Tibial nerve (tissue), 4 donors: ENCODE measurements at regions not wholly inside any gene's neighbourhood (a gene's known extent, or its start where the extent isn't known, plus 50 kb on each side); places are given as distances from the start of the nearest gene placed in this dataset.

ENCODE experiments used
- DNase-seq, 2 donors: peaks; one replicate each; pipeline ENCODE4 v3.0.0-alpha.2; 2019; ENCODE audit warnings: low spot score in 2 of 2
- H3K27ac ChIP-seq, 4 donors: fragments of 200-600 bp; sonication (generic) in 3 of 4; one replicate each; pipeline ENCODE4 v1.5.1; 2017 to 2019; ENCODE audit warnings: mild to moderate bottlenecking in 1 of 4
- H3K27me3 ChIP-seq, 2 donors: fragments of 200-600 bp; sonication (generic) in 1 of 2; one replicate each; pipeline versions ENCODE4 v1.5.1 to v1.6.0; 2017 to 2019
- H3K36me3 ChIP-seq, 3 donors: fragments of 200-600 bp; sonication (generic); one replicate each; pipeline ENCODE4 v1.5.1; 2018 to 2019
- H3K4me1 ChIP-seq, 4 donors: fragments of 200-600 bp; sonication (generic) in 3 of 4; one replicate each; pipeline ENCODE4 v1.5.1; 2017 to 2019
- H3K4me3 ChIP-seq, 4 donors: fragments of 200-600 bp; sonication (generic) in 3 of 4; one replicate each; pipeline ENCODE4 v1.5.1; 2017 to 2019; ENCODE audit warnings: mild to moderate bottlenecking in 1 of 4, moderate library complexity in 1 of 4
- H3K9me3 ChIP-seq, 4 donors: fragments of 200-600 bp; sonication (generic) in 3 of 4; one replicate each; pipeline ENCODE4 v1.5.1; 2017 to 2019
- CTCF ChIP-seq, 5 experiments: fragments of 200-600 bp in 3 of 5; fragments of 450-650 bp in 2 of 5; sonication (generic) in 3 of 5; IDR thresholded peaks; one replicate each; pipeline ENCODE4 v1.5.1; 2016 to 2019; ENCODE audit warnings: antibody characterized with exemption in 5 of 5, mild to moderate bottlenecking in 3 of 5, moderate library complexity in 2 of 5
- EP300 ChIP-seq, 2 donors: sonication (generic); formaldehyde crosslinking; IDR thresholded peaks; one replicate each; pipeline ENCODE4 v1.6.1; 2017; ENCODE audit warnings: antibody characterized with exemption in 2 of 2, mild to moderate bottlenecking in 1 of 2
- POLR2A ChIP-seq, 2 donors: fragments of 450-650 bp; IDR thresholded peaks; one replicate each; pipeline ENCODE4 v1.6.1; 2017; ENCODE audit warnings: antibody characterized with exemption in 2 of 2, mild to moderate bottlenecking in 2 of 2, moderate library complexity in 2 of 2
- WGBS, 2 donors: methylation state at CpG; one replicate each; pipeline ENCODE4 v1.1.5; 2018; 5-methylcytosine and 5-hydroxymethylcytosine counted together

GRCh38 chr15:62569460-62570404 lies 404.6 kb upstream of the C2CD4B start:
- 54% methylated on average over 14 of the region's 14 CpGs for WGBS, 2 donors
- no peaks in the 10 kb centered on the region for H3K9me3 ChIP-seq
- peaks cover 0 to 47% (median 6%) of the 10 kb centered on the region in 4 donors for H3K4me1 ChIP-seq
- no peak overlapping the region for H3K4me3 ChIP-seq
- peak overlapping the region; percentile 2 to 69 (median 36) for H3K27ac ChIP-seq
- peak in 1 of 2 donors; percentile 40 for TF ChIP-seq EP300 (IDR thresholded peaks at IDR 0.05)
- no peak for TF ChIP-seq POLR2A (IDR thresholded peaks at IDR 0.05)
- no peak for TF ChIP-seq CTCF (IDR thresholded peaks at IDR 0.05)
- no peaks in the 10 kb centered on the region for H3K36me3 ChIP-seq
- DNase-seq, result peak; percentile 51 to 63
- no peaks in the 10 kb centered on the region for H3K27me3 ChIP-seq

DNA sequence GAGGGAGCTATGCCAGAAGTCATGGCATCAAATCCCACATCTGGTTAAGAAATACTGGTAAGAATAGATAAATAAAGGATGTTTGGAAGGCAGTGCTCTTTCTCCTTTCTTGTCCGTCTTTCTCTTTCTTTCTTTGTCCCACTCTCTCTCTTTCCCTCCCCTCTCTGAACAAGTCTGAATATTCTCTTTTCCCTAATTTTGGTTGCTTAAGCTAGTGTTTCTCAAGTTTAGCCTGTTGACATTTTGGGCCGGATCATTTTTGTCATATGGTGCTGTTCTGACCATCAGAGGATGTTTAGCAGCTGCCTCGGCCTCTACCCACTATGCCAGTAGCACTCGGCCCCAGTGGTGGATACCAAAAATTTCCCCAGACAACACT lies 405.3 kb upstream of the C2CD4B start:
- H3K9me3 ChIP-seq, result no peaks in the 10 kb centered on the region
- peaks cover 0 to 44% (median 6%) of the 10 kb centered on the region in 4 donors for H3K4me1 ChIP-seq
- H3K27ac ChIP-seq, result peak overlapping the region in 3 of 4 donors; percentile 2 to 69 (median 63)
- WGBS, 2 donors, result 54 to 61% methylated on average over 4 of the region's 4 CpGs
- no peaks in the 10 kb centered on the region for H3K36me3 ChIP-seq
- TF ChIP-seq CTCF (IDR thresholded peaks at IDR 0.05), result no peak
- peak in 1 of 2 donors; percentile 21 for TF ChIP-seq EP300 (IDR thresholded peaks at IDR 0.05)
- no peaks in the 10 kb centered on the region for H3K27me3 ChIP-seq
- DNase-seq, result no peak
- H3K4me3 ChIP-seq, result no peak overlapping the region

GRCh38 chr15:62571072-62571471 lies 406.0 kb upstream of the C2CD4B start:
- H3K27ac ChIP-seq, result no peak overlapping the region
- H3K27me3 ChIP-seq, result no peaks in the 10 kb centered on the region
- TF ChIP-seq CTCF (IDR thresholded peaks at IDR 0.05) (no peak), EP300 (IDR thresholded peaks at IDR 0.05) (no peak), POLR2A (IDR thresholded peaks at IDR 0.05) (no peak)
- WGBS, 2 donors, result 94 to 97% methylated on average over 7 of the region's 7 CpGs
- DNase-seq, result no peak
- no peak overlapping the region for H3K4me3 ChIP-seq
- H3K9me3 ChIP-seq, result no peaks in the 10 kb centered on the region
- peaks cover 0 to 38% (median 6%) of the 10 kb centered on the region in 4 donors for H3K4me1 ChIP-seq
- H3K36me3 ChIP-seq, result no peaks in the 10 kb centered on the region

DNA sequence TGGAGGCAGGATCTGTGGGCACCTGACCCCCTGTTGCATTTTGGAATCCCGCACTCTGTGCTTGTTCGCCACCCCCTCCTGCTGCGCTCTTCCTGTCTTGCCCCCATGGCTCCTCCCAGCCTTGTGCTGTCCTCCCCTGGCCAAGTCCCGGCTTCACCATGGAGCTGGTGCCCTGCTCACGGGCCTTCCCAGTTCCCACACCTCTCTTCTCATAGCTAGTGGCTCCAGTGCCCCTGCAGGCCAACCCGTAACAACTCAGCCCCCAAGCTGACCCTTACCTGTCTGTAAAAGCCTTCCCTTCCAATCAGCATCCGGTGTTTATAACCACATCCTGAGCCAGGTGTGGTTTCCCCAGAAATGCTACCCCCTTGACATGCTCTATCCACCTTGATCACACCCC lies 407.7 kb upstream of the C2CD4B start:
- Histone ChIP-seq H3K9me3 (no peaks in the 10 kb centered on the region), H3K36me3 (no peaks in the 10 kb centered on the region), H3K27me3 (no peaks in the 10 kb centered on the region), H3K4me1 (peaks cover 0 to 35% (median 6%) of the 10 kb centered on the region in 4 donors), H3K4me3 (no peak overlapping the region), H3K27ac (no peak overlapping the region)
- DNase-seq, result no peak
- 93 to 94% methylated on average over 7 of the region's 7 CpGs for WGBS, 2 donors
- TF ChIP-seq EP300 (IDR thresholded peaks at IDR 0.05), result no peak
- TF ChIP-seq CTCF (IDR thresholded peaks at IDR 0.05), result no peak
- no peak for TF ChIP-seq POLR2A (IDR thresholded peaks at IDR 0.05)

DNA sequence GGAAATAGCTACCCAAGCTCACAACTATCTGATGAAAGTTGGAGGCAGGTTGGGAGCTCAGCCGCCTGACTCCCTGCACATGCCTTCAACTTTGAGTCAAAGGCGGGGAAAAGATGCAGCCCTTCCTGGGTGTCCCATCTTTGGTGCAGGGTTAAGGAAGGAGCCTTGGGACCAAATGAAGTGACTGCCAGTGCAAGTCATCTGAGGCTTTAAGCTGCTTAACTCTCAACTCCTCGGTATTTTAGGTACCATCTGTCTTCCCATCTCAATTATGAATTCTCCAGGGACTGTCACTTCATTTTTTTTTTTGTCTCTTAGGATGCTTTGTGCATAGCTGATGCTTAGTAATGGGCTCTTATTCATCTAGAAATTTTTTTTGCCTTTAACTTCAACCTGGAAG lies 408.8 kb upstream of the C2CD4B start:
- DNase-seq, result no peak
- H3K27ac ChIP-seq, result no peak overlapping the region
- no peaks in the 10 kb centered on the region for H3K27me3 ChIP-seq
- TF ChIP-seq CTCF (IDR thresholded peaks at IDR 0.05), result no peak
- TF ChIP-seq POLR2A (IDR thresholded peaks at IDR 0.05), result no peak
- TF ChIP-seq EP300 (IDR thresholded peaks at IDR 0.05), result no peak
- no peak overlapping the region for H3K4me3 ChIP-seq
- H3K9me3 ChIP-seq, result no peaks in the 10 kb centered on the region
- H3K4me1 ChIP-seq, result peaks cover 0 to 35% (median 6%) of the 10 kb centered on the region in 4 donors
- WGBS, 2 donors, result 89 to 98% methylated on average over 3 of the region's 3 CpGs
- H3K36me3 ChIP-seq, result no peaks in the 10 kb centered on the region
